Activated CD8-positive, alpha-beta T cell treated with anti-CD3 and anti-CD28 coated beads for 36 hours (primary cell): ENCODE measurements at regions not wholly inside any gene's neighbourhood (a gene's known extent, or its start where the extent isn't known, plus 50 kb on each side); places are given as distances from the start of the nearest gene placed in this dataset.

Experiments used
- ATAC-seq: fragments of 200-7000 bp; cut with Tn5 transposase; one replicate; pipeline ENCODE4 v1.10.0; 2021; ENCODE audit warnings: mild to moderate bottlenecking, moderate library complexity
- CTCF ChIA-PET: fragments of 350-600 bp; sonication (Branson Sonifier 250); formaldehyde crosslinking; loops from one replicate; lab custom pipeline; 2021; ENCODE audit warnings: antibody characterized with exemption; lab: Charles Lee
- POLR2A ChIA-PET: fragments of 350-600 bp; sonication (Branson Sonifier 250); formaldehyde crosslinking; loops from one replicate; lab custom pipeline; 2021; ENCODE audit warnings: antibody characterized with exemption; lab: Charles Lee
- DNase-seq: peaks from one replicate; pipeline ENCODE4 v3.0.0-alpha.2; 2020
- H3K27ac Mint-ChIP-seq: one replicate; pipeline ENCODE4 v1.8.0; 2021; ENCODE audit warnings: mild to moderate bottlenecking, mixed read lengths
- H3K27me3 Mint-ChIP-seq: one replicate; pipeline ENCODE4 v1.8.0; 2021; ENCODE audit warnings: mixed read lengths
- H3K36me3 Mint-ChIP-seq: one replicate; pipeline ENCODE4 v1.8.0; 2021; ENCODE audit warnings: low read depth, mixed read lengths
- H3K4me1 Mint-ChIP-seq: one replicate; pipeline ENCODE4 v1.8.0; 2021; ENCODE audit warnings: low read depth, mixed read lengths
- H3K4me3 Mint-ChIP-seq: one replicate; pipeline ENCODE4 v1.8.0; 2021; ENCODE audit warnings: mild to moderate bottlenecking, moderate library complexity, mixed read lengths
- H3K9me3 Mint-ChIP-seq: one replicate; pipeline ENCODE4 v1.8.0; 2021; ENCODE audit warnings: mixed read lengths
- intact Hi-C: fragments of 100-400 bp; cut with micrococcal nuclease; formaldehyde crosslinking; loops from one replicate; pipeline ENCODE4 v1.10.0; 2022
- TF ChIP-seq, protein P1 (sequence below): fragments of 200-600 bp; IDR thresholded peaks from one replicate; pipeline ENCODE4 v1.8.0; 2022; ENCODE audit warnings: antibody characterized with exemption, mild to moderate bottlenecking

DNA sequence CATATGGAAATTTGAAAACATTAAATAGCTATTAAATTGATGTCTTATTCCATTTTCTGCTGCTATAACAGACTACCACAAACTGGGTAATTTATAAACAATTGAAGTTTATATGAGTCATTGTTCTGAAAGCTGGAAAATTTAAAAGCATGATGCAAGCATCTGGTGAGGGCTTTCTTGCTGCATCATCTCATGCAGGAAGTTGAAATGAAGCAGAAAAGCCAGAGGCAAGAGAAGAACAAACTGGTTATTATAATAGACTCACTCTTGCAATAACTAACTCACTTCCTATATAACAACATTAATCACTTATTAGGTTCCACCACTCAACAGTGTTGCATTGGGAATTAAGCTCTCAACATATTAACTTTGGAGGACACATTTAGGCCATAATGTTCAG, 1277.4 kb downstream of the LRFN5 start:
- no peaks in the 10 kb centered on the region for H3K36me3 Mint-ChIP-seq
- DNase-seq: no peak
- no peaks in the 10 kb centered on the region for H3K27me3 Mint-ChIP-seq
- no peaks in the 10 kb centered on the region for H3K4me1 Mint-ChIP-seq
- H3K9me3 Mint-ChIP-seq: peaks cover 2% of the 10 kb centered on the region
- POLR2A ChIA-PET: no interaction called here
- no peak for ATAC-seq
- H3K27ac Mint-ChIP-seq: no peak overlapping the region
- intact Hi-C loops: no loop called here
- no peak overlapping the region for H3K4me3 Mint-ChIP-seq
- TF ChIP-seq, protein P1, sequence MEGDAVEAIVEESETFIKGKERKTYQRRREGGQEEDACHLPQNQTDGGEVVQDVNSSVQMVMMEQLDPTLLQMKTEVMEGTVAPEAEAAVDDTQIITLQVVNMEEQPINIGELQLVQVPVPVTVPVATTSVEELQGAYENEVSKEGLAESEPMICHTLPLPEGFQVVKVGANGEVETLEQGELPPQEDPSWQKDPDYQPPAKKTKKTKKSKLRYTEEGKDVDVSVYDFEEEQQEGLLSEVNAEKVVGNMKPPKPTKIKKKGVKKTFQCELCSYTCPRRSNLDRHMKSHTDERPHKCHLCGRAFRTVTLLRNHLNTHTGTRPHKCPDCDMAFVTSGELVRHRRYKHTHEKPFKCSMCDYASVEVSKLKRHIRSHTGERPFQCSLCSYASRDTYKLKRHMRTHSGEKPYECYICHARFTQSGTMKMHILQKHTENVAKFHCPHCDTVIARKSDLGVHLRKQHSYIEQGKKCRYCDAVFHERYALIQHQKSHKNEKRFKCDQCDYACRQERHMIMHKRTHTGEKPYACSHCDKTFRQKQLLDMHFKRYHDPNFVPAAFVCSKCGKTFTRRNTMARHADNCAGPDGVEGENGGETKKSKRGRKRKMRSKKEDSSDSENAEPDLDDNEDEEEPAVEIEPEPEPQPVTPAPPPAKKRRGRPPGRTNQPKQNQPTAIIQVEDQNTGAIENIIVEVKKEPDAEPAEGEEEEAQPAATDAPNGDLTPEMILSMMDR: no peak
- CTCF ChIA-PET: no interaction called here

DNA sequence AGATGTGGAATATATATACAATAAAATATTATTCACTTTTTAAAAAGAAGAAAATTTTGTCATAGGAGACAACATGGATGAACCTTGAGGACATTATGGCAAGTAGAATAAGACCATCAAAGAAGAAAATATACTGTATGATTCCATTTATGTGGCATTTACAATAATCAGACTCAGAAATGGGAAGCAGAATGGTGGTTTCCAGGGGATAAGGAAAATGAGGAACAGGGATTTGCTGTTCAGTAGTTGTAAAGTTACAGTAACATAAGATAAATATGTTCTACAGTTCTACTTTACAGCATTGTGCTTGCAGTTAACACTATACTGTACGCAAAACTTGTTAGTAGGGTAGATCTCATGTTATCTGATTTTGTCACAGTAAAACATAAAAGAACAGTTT, 1271.0 kb downstream of the LRFN5 start:
- ChIA-PET POLR2A (no interaction called here), CTCF (no interaction called here)
- H3K4me1 Mint-ChIP-seq: no peaks in the 10 kb centered on the region
- no peak for ATAC-seq
- H3K27ac Mint-ChIP-seq: no peak overlapping the region
- no peaks in the 10 kb centered on the region for H3K36me3 Mint-ChIP-seq
- intact Hi-C loops: no loop called here
- H3K9me3 Mint-ChIP-seq: no peaks in the 10 kb centered on the region
- H3K27me3 Mint-ChIP-seq: no peaks in the 10 kb centered on the region
- no peak for DNase-seq
- TF ChIP-seq, protein P1: no peak
- H3K4me3 Mint-ChIP-seq: no peak overlapping the region

DNA sequence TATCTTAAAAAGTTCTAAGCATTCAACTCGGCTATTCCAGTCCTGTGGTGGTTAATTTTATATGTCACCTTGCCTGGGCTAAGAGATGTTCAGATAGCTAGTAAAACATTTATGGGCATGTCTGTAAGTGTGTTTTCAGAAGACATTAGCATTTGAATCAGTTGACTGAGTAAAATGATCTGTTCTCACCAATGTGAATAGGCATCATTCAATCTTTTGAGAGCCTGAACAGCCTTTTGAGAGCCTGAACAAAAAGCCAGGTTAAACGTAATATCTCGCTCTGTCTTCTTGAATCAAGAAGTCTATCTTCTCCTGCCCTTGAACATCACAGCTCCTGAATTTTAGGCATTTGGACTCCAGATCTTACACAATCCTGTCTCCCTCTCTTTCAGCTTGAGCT, 1266.1 kb downstream of the LRFN5 start:
- no peaks in the 10 kb centered on the region for H3K27me3 Mint-ChIP-seq
- intact Hi-C loops: no loop called here
- no peak overlapping the region for H3K27ac Mint-ChIP-seq
- no peaks in the 10 kb centered on the region for H3K4me1 Mint-ChIP-seq
- H3K4me3 Mint-ChIP-seq: no peak overlapping the region
- no peak for ATAC-seq
- H3K36me3 Mint-ChIP-seq: no peaks in the 10 kb centered on the region
- H3K9me3 Mint-ChIP-seq: peaks cover 3% of the 10 kb centered on the region
- ChIA-PET CTCF (no interaction called here), POLR2A (no interaction called here)
- TF ChIP-seq, protein P1: no peak
- DNase-seq: no peak

DNA sequence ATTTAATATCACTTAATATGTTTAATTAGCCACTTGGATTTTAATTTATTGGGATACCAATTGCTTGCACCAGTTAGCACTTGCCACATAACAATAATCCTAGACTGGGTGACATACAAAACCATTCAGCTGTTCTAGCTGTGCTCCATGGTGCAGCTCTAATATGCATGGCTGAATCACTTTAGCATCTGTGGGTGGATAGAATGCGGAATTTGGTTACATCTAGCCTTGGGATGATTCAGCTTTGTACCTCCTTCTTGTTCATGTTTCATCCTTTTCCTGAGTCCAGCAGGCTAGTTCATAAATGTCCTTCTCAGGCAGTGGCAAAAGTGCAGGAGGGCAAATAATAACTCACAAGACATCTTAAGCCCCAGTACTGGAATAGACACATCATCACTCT, 1263.0 kb downstream of the LRFN5 start:
- POLR2A ChIA-PET: no interaction called here
- no peak for ATAC-seq
- CTCF ChIA-PET: no interaction called here
- no peaks in the 10 kb centered on the region for H3K27me3 Mint-ChIP-seq
- no peak overlapping the region for H3K4me3 Mint-ChIP-seq
- H3K4me1 Mint-ChIP-seq: no peaks in the 10 kb centered on the region
- peaks cover 6% of the 10 kb centered on the region for H3K9me3 Mint-ChIP-seq
- no peak overlapping the region for H3K27ac Mint-ChIP-seq
- DNase-seq: no peak
- TF ChIP-seq, protein P1: no peak
- intact Hi-C loops: no loop called here
- no peaks in the 10 kb centered on the region for H3K36me3 Mint-ChIP-seq

DNA sequence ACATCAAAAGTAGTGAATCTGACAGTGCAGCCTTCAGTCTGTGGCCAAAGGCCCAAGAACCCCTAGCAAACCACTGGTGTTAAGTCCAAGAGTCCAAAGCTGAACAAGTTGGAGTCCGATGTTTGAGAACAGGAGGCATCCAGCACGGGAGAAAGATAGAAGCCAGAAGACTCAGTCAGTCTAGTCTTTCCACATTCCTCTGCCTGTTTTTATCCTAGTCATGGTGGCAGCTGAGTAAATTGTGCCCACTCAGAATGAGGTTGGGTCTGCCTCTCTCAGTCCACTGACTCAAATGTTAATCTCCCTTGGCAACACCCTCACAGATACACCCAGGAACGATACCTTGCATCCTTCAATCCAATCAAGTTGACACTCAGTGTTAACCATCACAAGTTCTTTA, 1255.4 kb downstream of the LRFN5 start:
- Mint-ChIP-seq H3K36me3 (no peaks in the 10 kb centered on the region), H3K4me1 (no peaks in the 10 kb centered on the region), H3K9me3 (peaks cover 5% of the 10 kb centered on the region), H3K27me3 (no peaks in the 10 kb centered on the region), H3K27ac (no peak overlapping the region), H3K4me3 (no peak overlapping the region)
- DNase-seq: no peak
- ChIA-PET CTCF (no interaction called here), POLR2A (no interaction called here)
- no peak for ATAC-seq
- intact Hi-C loops: no loop called here
- TF ChIP-seq, protein P1: no peak
